GM12891 (cell line): ENCODE measurements at regions not wholly inside any gene's neighbourhood (a gene's known extent, or its start where the extent isn't known, plus 50 kb on each side); places are given as distances from the start of the nearest gene placed in this dataset.

Experiments used
- PAX5 ChIP-seq: IDR thresholded peaks from 2 replicates; pipeline ENCODE4 v1.6.1; 2011; ENCODE audit warnings: low read length, moderate library complexity, mild to moderate bottlenecking; ENCODE audit not compliant: insufficient read depth, severe bottlenecking
- POLR2A ChIP-seq: IDR thresholded peaks from 2 replicates; pipeline ENCODE4 v1.6.1; 2011; ENCODE audit warnings: low read depth, low read length, control low read depth
- POLR2AphosphoS5 ChIP-seq: IDR thresholded peaks from 2 replicates; pipeline ENCODE4 v1.6.1; 2011; ENCODE audit warnings: low read depth, low read length, control low read depth
- POU2F2 ChIP-seq: IDR thresholded peaks from 2 replicates; pipeline ENCODE4 v1.6.1; 2011; ENCODE audit warnings: low read depth, mild to moderate bottlenecking, control low read depth, low read length, moderate library complexity
- SPI1 ChIP-seq: IDR thresholded peaks from 2 replicates; pipeline ENCODE4 v1.6.1; 2011; ENCODE audit warnings: low read depth, low read length, control low read depth
- TAF1 ChIP-seq: IDR thresholded peaks from 2 replicates; pipeline ENCODE4 v1.6.1; 2011; ENCODE audit warnings: low read depth, low read length, control low read depth

- TF ChIP-seq POLR2A, result no peak
- no peak for TF ChIP-seq POLR2AphosphoS5
- no peak for TF ChIP-seq TAF1
- no peak for TF ChIP-seq PAX5
- TF ChIP-seq SPI1, result no peak
- TF ChIP-seq POU2F2, result no peak
Measured at GRCh38 chr9:31415164-31415563, 969.3 kb upstream of the ACO1 start.
